Activated CD4-positive, alpha-beta T cell treated with anti-CD3 and anti-CD28 coated beads, Interleukin-10, Interleukin-2, amounts not matched to agents 100 ng/mL and 50 ng/mL, durations not matched to agents 16 hours and 8 hours (primary cell): ENCODE measurements at regions not wholly inside any gene's neighbourhood (a gene's known extent, or its start where the extent isn't known, plus 50 kb on each side); places are given as distances from the start of the nearest gene placed in this dataset.
A peak's percentile ranks its signal among the peaks of the same experiment; 100 is the strongest.
"Not testable (repeated sequence)": the region's sequence is repeated elsewhere in the genome, so short reads cannot be mapped to it uniquely, and the experiment has no call there.

Source experiments
- DNase-seq: peaks from one replicate; pipeline ENCODE4 v3.0.0-alpha.2; 2020

GRCh38 chr3:112765531-112765930, 81.1 kb downstream of the CD200R1L start:
- DNase-seq: no peak

GRCh38 chr3:112763258-112763657, 83.4 kb downstream of the CD200R1L start:
- no peak for DNase-seq

GRCh38 chr3:112761062-112761638, 85.5 kb downstream of the CD200R1L start:
- no peak for DNase-seq

GRCh38 chr3:112759681-112760080, 87.0 kb downstream of the CD200R1L start:
- DNase-seq: no peak

GRCh38 chr3:112759210-112759609, 87.5 kb downstream of the CD200R1L start:
- no peak for DNase-seq

- no peak for DNase-seq
Measured at GRCh38 chr3:112757197-112757596, 89.5 kb downstream of the CD200R1L start.

- DNase-seq: no peak
Measured at GRCh38 chr3:112755845-112756613, 90.6 kb downstream of the CD200R1L start.

GRCh38 chr3:112755046-112755445, 91.6 kb downstream of the CD200R1L start:
- DNase-seq: not testable (repeated sequence)

- no peak for DNase-seq
Measured at GRCh38 chr3:112751564-112752512, 94.8 kb downstream of the CD200R1L start.

- no peak for DNase-seq
Measured at GRCh38 chr3:112751061-112751460, 95.6 kb downstream of the CD200R1L start.

GRCh38 chr3:112747624-112748023, 99.0 kb downstream of the CD200R1L start:
- no peak for DNase-seq

GRCh38 chr3:112746675-112747280, 99.9 kb downstream of the CD200R1L start:
- no peak for DNase-seq

- peak; percentile 41 for DNase-seq
Measured at GRCh38 chr3:112745567-112746248, 101.0 kb downstream of the CD200R1L start.

- DNase-seq: no peak
Measured at GRCh38 chr3:112744825-112745566, 101.7 kb downstream of the CD200R1L start.

GRCh38 chr3:112744106-112744505, 102.6 kb downstream of the CD200R1L start:
- no peak for DNase-seq

GRCh38 chr3:112742934-112743333, 102.0 kb upstream of the CCDC80 start:
- DNase-seq: no peak

GRCh38 chr3:112741983-112742382, 101.0 kb upstream of the CCDC80 start:
- no peak for DNase-seq

- no peak for DNase-seq
Measured at GRCh38 chr3:112740835-112741234, 99.9 kb upstream of the CCDC80 start.

GRCh38 chr3:112739252-112739965, 98.5 kb upstream of the CCDC80 start:
- DNase-seq: peak; percentile 21

GRCh38 chr3:112738366-112738765, 97.4 kb upstream of the CCDC80 start:
- DNase-seq: no peak
